ENCODE measurements at regions not wholly inside any gene's neighbourhood (a gene's known extent, or its start where the extent isn't known, plus 50 kb on each side); places are given as distances from the start of the nearest gene placed in this dataset.
"Not testable (repeated sequence)": the region's sequence is repeated elsewhere in the genome, so short reads cannot be mapped to it uniquely, and the experiment has no call there.

DNA sequence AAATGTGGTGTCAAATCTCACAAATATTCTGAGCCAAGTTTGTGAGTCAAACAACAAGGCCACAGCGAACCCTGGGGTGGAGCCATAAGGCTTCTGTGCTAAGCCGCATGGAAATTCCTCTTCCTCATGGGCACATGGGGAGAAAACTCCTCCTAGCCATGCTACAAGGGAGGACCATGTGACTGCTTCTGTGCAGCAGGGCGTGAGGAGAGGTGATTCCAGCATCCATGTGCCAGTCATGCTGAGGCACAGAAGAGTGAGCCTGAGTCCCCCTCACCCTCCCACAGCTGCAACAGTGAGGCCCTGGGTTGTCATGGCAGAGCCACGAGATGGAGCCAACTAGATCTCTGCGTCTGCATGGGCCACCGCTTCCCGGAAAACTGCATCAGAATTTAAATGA is 488.8 kb upstream of the RAB6C start:
- Histone ChIP-seq H3K9me3 (ENCODE audit: control insufficient read depth in 2 of 2, insufficient read depth in 1 of 2, low read depth in 1 of 2, low read length in 1 of 2) (no peaks in the 10 kb centered on the region), H3K27me3 (ENCODE audit: control insufficient read depth in 1 of 2, insufficient read depth in 2 of 2, low read length in 2 of 2) (no peaks in the 10 kb centered on the region), H3K4me1 (ENCODE audit: control insufficient read depth in 2 of 2, insufficient read depth in 2 of 2, low read length in 1 of 2) (no peaks in the 10 kb centered on the region), H3K27ac (ENCODE audit: low read depth in 2 of 2, low read length in 1 of 2) (no peak overlapping the region), H3K4me3 (ENCODE audit: low read depth in 1 of 2, low read length in 2 of 2) (no peak overlapping the region), H3K36me3 (ENCODE audit: control insufficient read depth in 2 of 2, insufficient read depth in 2 of 2, low read length in 1 of 2) (no peaks in the 10 kb centered on the region)
- WGBS, 2 donors = 79 to 81% methylated on average over 7 of the region's 7 CpGs

DNA sequence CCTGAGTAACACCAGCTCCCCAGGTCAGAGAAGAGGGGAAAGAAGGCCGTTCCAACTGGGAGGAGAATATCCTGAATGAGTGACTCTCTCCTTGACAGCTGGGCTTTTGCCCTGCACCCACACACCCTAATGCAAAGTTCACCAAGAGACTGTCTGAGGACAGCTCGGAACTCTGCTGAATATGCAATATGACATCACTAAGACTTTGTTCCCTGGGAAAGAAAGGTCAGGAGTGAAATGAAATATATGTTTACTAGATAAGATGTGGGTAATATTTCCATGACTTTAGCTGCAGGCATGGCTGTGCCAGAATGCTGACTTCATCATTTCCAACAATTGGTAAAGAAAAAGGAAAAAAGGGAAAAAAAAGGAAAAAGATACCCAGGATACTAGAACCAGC is 488.2 kb upstream of the RAB6C start:
- no peak overlapping the region for H3K4me3 ChIP-seq (ENCODE audit: low read depth in 1 of 2, low read length in 2 of 2)
- no peak overlapping the region for H3K27ac ChIP-seq (ENCODE audit: low read depth in 2 of 2, low read length in 1 of 2)
- H3K27me3 ChIP-seq (ENCODE audit: control insufficient read depth in 1 of 2, insufficient read depth in 2 of 2, low read length in 2 of 2) = no peaks in the 10 kb centered on the region
- 48 to 65% methylated on average over 2 of the region's 2 CpGs for WGBS, 2 donors
- no peaks in the 10 kb centered on the region for H3K4me1 ChIP-seq (ENCODE audit: control insufficient read depth in 2 of 2, insufficient read depth in 2 of 2, low read length in 1 of 2)
- no peaks in the 10 kb centered on the region for H3K9me3 ChIP-seq (ENCODE audit: control insufficient read depth in 2 of 2, insufficient read depth in 1 of 2, low read depth in 1 of 2, low read length in 1 of 2)
- H3K36me3 ChIP-seq (ENCODE audit: control insufficient read depth in 2 of 2, insufficient read depth in 2 of 2, low read length in 1 of 2) = no peaks in the 10 kb centered on the region

DNA sequence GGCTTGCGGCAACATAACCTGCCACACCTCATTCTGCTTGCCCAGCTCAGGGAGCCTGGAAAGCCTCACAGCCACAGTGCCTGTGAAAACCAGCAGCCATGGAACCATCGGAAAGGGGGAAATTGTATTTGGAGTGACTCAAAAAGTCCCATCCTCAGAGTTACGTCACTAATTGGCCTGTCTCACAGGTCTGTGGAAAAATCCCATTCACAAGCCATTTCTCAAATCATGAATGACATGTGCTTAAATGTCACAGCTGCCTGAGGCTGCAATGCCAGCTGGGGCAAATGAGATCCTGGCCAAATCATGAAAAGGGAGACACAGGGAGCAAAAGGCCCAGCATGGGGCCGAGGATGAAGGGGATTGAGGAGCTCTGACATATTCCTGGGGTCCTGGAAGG is 486.9 kb upstream of the RAB6C start:
- no peaks in the 10 kb centered on the region for H3K27me3 ChIP-seq (ENCODE audit: control insufficient read depth in 1 of 2, insufficient read depth in 2 of 2, low read length in 2 of 2)
- no peak overlapping the region for H3K4me3 ChIP-seq (ENCODE audit: low read depth in 1 of 2, low read length in 2 of 2)
- no peaks in the 10 kb centered on the region for H3K4me1 ChIP-seq (ENCODE audit: control insufficient read depth in 2 of 2, insufficient read depth in 2 of 2, low read length in 1 of 2)
- no peaks in the 10 kb centered on the region for H3K36me3 ChIP-seq (ENCODE audit: control insufficient read depth in 2 of 2, insufficient read depth in 2 of 2, low read length in 1 of 2)
- H3K27ac ChIP-seq (ENCODE audit: low read depth in 2 of 2, low read length in 1 of 2) = no peak overlapping the region
- WGBS, 2 donors = 58 to 64% methylated on average over 4 of the region's 4 CpGs
- H3K9me3 ChIP-seq (ENCODE audit: control insufficient read depth in 2 of 2, insufficient read depth in 1 of 2, low read depth in 1 of 2, low read length in 1 of 2) = no peaks in the 10 kb centered on the region

DNA sequence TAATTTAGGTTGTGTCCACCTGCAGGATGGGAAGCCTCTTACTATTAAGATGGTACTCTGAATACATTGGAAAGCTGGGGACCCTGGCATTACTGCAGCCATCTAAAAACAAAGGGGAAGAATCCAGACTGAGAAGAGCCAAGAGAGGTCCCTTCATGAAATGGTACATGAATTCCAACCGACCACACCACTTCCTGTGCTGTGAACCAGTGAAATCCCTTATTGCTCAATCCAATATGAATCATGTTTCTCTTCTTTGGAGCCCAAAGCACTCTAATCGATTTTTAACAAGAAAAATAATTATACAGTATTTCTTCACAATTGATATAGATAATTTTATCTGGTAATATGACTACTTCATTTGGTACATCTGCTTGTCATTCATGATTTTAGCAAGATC is 479.7 kb upstream of the RAB6C start:
- no peaks in the 10 kb centered on the region for H3K36me3 ChIP-seq (ENCODE audit: control insufficient read depth in 2 of 2, insufficient read depth in 2 of 2, low read length in 1 of 2)
- 29 to 39% methylated on average over 2 of the region's 2 CpGs for WGBS, 2 donors
- no peaks in the 10 kb centered on the region for H3K27me3 ChIP-seq (ENCODE audit: control insufficient read depth in 1 of 2, insufficient read depth in 2 of 2, low read length in 2 of 2)
- H3K27ac ChIP-seq (ENCODE audit: low read depth in 2 of 2, low read length in 1 of 2) = no peak overlapping the region
- H3K9me3 ChIP-seq (ENCODE audit: control insufficient read depth in 2 of 2, insufficient read depth in 1 of 2, low read depth in 1 of 2, low read length in 1 of 2) = no peaks in the 10 kb centered on the region
- H3K4me1 ChIP-seq (ENCODE audit: control insufficient read depth in 2 of 2, insufficient read depth in 2 of 2, low read length in 1 of 2) = no peaks in the 10 kb centered on the region
- H3K4me3 ChIP-seq (ENCODE audit: low read depth in 1 of 2, low read length in 2 of 2) = no peak overlapping the region

DNA sequence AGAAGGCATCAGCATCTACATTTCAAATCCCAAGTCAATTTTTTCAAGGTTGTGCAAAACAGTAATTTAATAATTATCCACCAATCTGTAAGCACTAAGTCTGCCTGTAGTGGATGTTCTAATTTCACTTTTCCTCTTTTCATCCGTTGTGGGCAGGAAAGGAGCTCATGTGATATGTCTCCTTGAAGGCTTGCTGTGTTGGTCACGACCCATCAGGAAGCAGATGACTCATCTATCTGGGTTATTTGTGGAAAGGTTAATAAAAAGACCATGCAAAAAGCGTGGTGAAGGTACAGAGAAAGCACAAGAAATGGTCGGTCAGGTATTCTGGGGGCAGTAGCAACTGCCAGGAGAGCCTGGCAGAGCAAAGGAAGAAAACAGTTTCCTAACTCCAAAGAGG is 476.7 kb upstream of the RAB6C start:
- no peak overlapping the region for H3K27ac ChIP-seq (ENCODE audit: low read depth in 2 of 2, low read length in 1 of 2)
- no peaks in the 10 kb centered on the region for H3K9me3 ChIP-seq (ENCODE audit: control insufficient read depth in 2 of 2, insufficient read depth in 1 of 2, low read depth in 1 of 2, low read length in 1 of 2)
- H3K36me3 ChIP-seq (ENCODE audit: control insufficient read depth in 2 of 2, insufficient read depth in 2 of 2, low read length in 1 of 2) = no peaks in the 10 kb centered on the region
- 37 to 39% methylated on average over 4 of the region's 4 CpGs for WGBS, 2 donors
- H3K4me3 ChIP-seq (ENCODE audit: low read depth in 1 of 2, low read length in 2 of 2) = no peak overlapping the region
- H3K4me1 ChIP-seq (ENCODE audit: control insufficient read depth in 2 of 2, insufficient read depth in 2 of 2, low read length in 1 of 2) = no peaks in the 10 kb centered on the region
- no peaks in the 10 kb centered on the region for H3K27me3 ChIP-seq (ENCODE audit: control insufficient read depth in 1 of 2, insufficient read depth in 2 of 2, low read length in 2 of 2)

DNA sequence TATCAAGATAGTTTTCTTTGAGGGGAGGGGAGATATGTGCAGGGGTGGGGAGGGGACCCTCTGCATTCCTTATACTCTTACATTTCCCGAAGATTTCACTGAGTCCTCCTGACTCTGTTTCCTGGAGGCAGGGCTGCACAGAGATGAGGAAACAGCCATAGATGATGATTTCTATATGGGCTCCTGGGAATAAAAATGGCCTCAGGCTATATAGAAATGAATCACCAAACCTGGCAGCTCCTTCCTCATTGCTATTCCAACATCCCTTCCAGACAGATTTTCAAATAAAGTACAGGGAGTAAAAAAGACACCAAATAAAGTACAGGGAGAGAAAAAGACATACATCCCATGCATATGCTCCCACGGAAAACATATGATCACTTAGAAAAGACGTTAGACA is 474.8 kb upstream of the RAB6C start:
- H3K4me3 ChIP-seq (ENCODE audit: low read depth in 1 of 2, low read length in 2 of 2) = no peak overlapping the region
- H3K27ac ChIP-seq (ENCODE audit: low read depth in 2 of 2, low read length in 1 of 2) = no peak overlapping the region
- WGBS, 2 donors = 43 to 56% methylated on average over 3 of the region's 3 CpGs
- no peaks in the 10 kb centered on the region for H3K27me3 ChIP-seq (ENCODE audit: control insufficient read depth in 1 of 2, insufficient read depth in 2 of 2, low read length in 2 of 2)
- H3K4me1 ChIP-seq (ENCODE audit: control insufficient read depth in 2 of 2, insufficient read depth in 2 of 2, low read length in 1 of 2) = no peaks in the 10 kb centered on the region
- no peaks in the 10 kb centered on the region for H3K36me3 ChIP-seq (ENCODE audit: control insufficient read depth in 2 of 2, insufficient read depth in 2 of 2, low read length in 1 of 2)
- H3K9me3 ChIP-seq (ENCODE audit: control insufficient read depth in 2 of 2, insufficient read depth in 1 of 2, low read depth in 1 of 2, low read length in 1 of 2) = no peaks in the 10 kb centered on the region

DNA sequence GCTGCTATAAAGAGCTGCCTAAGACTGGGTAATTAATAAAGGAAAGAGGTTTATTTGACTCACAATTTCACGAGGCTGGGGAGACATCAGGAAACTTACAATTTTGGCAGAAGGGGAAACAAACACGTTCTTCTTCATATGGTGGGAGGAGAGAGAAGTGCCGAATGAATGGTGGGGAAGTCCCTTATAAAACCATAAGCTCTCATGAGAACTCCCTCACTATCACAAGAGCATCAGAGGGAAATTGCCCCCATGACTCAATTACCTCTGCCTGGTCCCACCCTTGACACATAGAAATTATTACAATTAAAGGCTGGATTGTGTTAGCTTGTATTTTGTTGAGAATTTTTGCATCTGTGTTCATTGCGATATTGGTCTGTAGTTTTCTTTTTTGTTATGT is 460.5 kb upstream of the RAB6C start:
- H3K4me1 ChIP-seq (ENCODE audit: control insufficient read depth in 2 of 2, insufficient read depth in 2 of 2, low read length in 1 of 2) = peaks cover 0 to 2% of the 10 kb centered on the region in 2 donors
- H3K27ac ChIP-seq (ENCODE audit: low read depth in 2 of 2, low read length in 1 of 2) = no peak overlapping the region
- WGBS, 2 donors = 60 to 66% methylated on average over 4 of the region's 4 CpGs
- H3K27me3 ChIP-seq (ENCODE audit: control insufficient read depth in 1 of 2, insufficient read depth in 2 of 2, low read length in 2 of 2) = no peaks in the 10 kb centered on the region
- H3K9me3 ChIP-seq (ENCODE audit: control insufficient read depth in 2 of 2, insufficient read depth in 1 of 2, low read depth in 1 of 2, low read length in 1 of 2) = no peaks in the 10 kb centered on the region
- no peaks in the 10 kb centered on the region for H3K36me3 ChIP-seq (ENCODE audit: control insufficient read depth in 2 of 2, insufficient read depth in 2 of 2, low read length in 1 of 2)
- H3K4me3 ChIP-seq (ENCODE audit: low read depth in 1 of 2, low read length in 2 of 2) = no peak overlapping the region

DNA sequence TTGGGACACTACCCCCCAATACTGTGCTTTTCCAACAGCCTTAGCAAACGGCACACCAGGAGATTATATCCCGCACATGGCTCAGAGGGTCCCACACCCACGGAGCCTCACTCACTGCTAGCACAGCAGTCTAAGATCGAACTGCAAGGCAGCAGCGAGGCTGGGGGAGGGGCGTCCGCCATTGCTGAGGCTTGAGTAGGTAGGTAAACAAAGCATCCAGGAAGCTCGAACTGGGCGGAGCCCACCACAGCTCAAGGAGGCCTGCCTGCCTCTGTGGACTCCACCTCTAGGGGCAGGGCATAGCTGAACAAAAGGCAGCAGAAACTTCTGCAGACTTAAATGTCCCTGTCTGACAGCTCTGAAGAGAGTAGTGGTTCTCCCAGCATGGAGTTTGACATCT is 447.3 kb upstream of the RAB6C start:
- H3K27me3 ChIP-seq (ENCODE audit: control insufficient read depth in 1 of 2, insufficient read depth in 2 of 2, low read length in 2 of 2) = not testable (repeated sequence)
- WGBS, 2 donors = 91 to 98% methylated on average over 9 of the region's 9 CpGs

DNA sequence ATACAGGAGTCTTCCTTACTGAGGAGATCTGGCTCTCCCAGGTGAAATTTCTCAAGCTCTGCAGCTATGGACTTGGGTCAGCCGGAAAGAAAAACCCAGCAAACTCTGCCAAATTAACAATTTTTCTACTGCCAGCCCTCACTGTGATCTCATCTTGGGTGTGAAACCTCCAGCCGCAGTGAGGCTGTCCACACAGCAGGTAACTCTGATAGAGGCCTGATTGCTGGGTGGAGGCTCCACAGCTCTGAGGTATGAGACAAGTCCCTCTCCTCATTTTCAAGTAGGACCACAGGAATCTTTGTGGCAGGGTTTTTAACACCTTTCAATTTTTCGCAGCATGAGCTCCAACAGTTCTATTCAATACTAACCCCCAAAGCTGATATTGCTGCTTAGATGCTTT is 430.6 kb upstream of the RAB6C start:
- no peaks in the 10 kb centered on the region for H3K36me3 ChIP-seq (ENCODE audit: control insufficient read depth in 2 of 2, insufficient read depth in 2 of 2, low read length in 1 of 2)
- H3K27ac ChIP-seq (ENCODE audit: low read depth in 2 of 2, low read length in 1 of 2) = no peak overlapping the region
- peaks cover 0 to 2% of the 10 kb centered on the region in 2 donors for H3K27me3 ChIP-seq (ENCODE audit: control insufficient read depth in 1 of 2, insufficient read depth in 2 of 2, low read length in 2 of 2)
- H3K9me3 ChIP-seq (ENCODE audit: control insufficient read depth in 2 of 2, insufficient read depth in 1 of 2, low read depth in 1 of 2, low read length in 1 of 2) = peaks cover 0 to 3% of the 10 kb centered on the region in 2 donors
- H3K4me1 ChIP-seq (ENCODE audit: control insufficient read depth in 2 of 2, insufficient read depth in 2 of 2, low read length in 1 of 2) = no peaks in the 10 kb centered on the region
- H3K4me3 ChIP-seq (ENCODE audit: low read depth in 1 of 2, low read length in 2 of 2) = no peak overlapping the region
- WGBS, 2 donors = 79 to 86% methylated on average over 3 of the region's 3 CpGs

More for the DNA sequence above, 447.3 kb upstream of the RAB6C start:
- not testable (repeated sequence) for H3K36me3 ChIP-seq (ENCODE audit: control insufficient read depth in 2 of 2, insufficient read depth in 2 of 2, low read length in 1 of 2); H3K27ac ChIP-seq (ENCODE audit: low read depth in 2 of 2, low read length in 1 of 2); H3K4me1 ChIP-seq (ENCODE audit: control insufficient read depth in 2 of 2, insufficient read depth in 2 of 2, low read length in 1 of 2); H3K9me3 ChIP-seq (ENCODE audit: control insufficient read depth in 2 of 2, insufficient read depth in 1 of 2, low read depth in 1 of 2, low read length in 1 of 2); H3K4me3 ChIP-seq (ENCODE audit: low read depth in 1 of 2, low read length in 2 of 2)

DNA sequence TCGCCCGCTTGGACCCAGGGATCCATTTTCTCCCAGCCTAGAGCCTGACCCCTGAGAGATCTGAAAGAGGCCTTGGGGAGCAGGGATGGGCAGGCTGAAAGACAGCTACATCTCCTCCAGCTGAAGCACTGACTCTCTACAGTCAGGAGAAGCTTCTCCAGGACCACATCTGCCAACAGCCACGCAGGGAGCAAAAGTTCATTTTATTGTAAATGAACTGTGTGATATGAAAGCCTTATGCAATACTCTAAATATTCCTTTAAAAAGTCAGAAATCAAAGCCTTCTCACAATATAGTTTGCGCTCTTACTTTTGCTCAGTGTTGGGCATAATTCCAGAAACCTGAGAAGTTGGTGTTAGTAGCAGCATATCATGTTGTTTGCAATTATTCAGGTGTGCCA is 428.9 kb upstream of the RAB6C start:
- H3K4me3 ChIP-seq (ENCODE audit: low read depth in 1 of 2, low read length in 2 of 2) = no peak overlapping the region
- no peak overlapping the region for H3K27ac ChIP-seq (ENCODE audit: low read depth in 2 of 2, low read length in 1 of 2)
- peaks cover 0 to 2% of the 10 kb centered on the region in 2 donors for H3K27me3 ChIP-seq (ENCODE audit: control insufficient read depth in 1 of 2, insufficient read depth in 2 of 2, low read length in 2 of 2)
- no peaks in the 10 kb centered on the region for H3K4me1 ChIP-seq (ENCODE audit: control insufficient read depth in 2 of 2, insufficient read depth in 2 of 2, low read length in 1 of 2)
- 84 to 85% methylated on average over 4 of the region's 4 CpGs for WGBS, 2 donors
- H3K9me3 ChIP-seq (ENCODE audit: control insufficient read depth in 2 of 2, insufficient read depth in 1 of 2, low read depth in 1 of 2, low read length in 1 of 2) = peaks cover 0 to 3% of the 10 kb centered on the region in 2 donors
- no peaks in the 10 kb centered on the region for H3K36me3 ChIP-seq (ENCODE audit: control insufficient read depth in 2 of 2, insufficient read depth in 2 of 2, low read length in 1 of 2)
